ENCODE measurements at regions not wholly inside any gene's neighbourhood (a gene's known extent, or its start where the extent isn't known, plus 50 kb on each side); places are given as distances from the start of the nearest gene placed in this dataset.

DNA sequence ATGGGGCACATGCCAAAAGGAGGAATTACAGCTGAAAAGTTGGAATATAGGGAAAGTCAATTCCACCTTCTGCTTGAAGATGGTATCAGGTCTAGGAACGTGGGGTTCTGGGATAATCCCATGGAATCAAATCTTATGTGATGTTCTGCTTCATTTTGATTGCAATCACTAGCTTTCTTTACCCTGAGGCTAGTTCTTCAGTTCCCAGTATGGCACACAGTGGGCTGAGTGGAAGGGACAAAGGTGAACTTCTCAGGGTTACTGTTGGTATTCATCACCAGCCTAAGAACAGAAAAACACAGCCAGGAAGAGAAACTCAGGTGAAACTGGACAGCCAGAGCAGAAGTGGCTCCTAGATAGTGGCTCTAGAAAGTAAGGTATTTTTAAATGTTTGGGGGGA is 117.8 kb downstream of the TNFSF18 start:
- TF ChIP-seq CTCF (IDR thresholded peaks at IDR 0.05; ENCODE audit: low read depth, low read length): no peak

DNA sequence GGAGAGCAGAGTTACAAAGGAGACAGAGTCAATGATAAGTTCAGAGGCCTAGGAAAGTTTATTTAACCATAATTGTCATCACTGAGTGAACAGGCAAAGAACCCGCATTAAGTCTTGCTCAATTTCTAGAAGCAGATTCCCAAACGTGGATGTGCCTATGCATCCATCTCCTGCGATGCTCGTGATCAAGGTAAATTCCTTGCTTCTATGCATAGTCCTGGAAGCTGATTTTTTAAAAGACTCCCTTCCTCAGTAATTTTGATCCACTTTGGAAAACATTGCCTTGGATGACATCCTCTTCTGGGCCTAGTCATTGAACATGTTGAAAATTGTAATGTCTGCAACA is 116.4 kb downstream of the TNFSF18 start:
- no peak overlapping the region for H3K4me3 ChIP-seq (ENCODE audit: low read depth, low read length)
- no peak for TF ChIP-seq CTCF (IDR thresholded peaks at IDR 0.05; ENCODE audit: low read depth, low read length)

More for the DNA sequence above, 117.8 kb downstream of the TNFSF18 start:
- H3K4me3 ChIP-seq (ENCODE audit: low read depth, low read length): no peak overlapping the region

GRCh38 chr1:172935062-172935592 is 115.6 kb downstream of the TNFSF18 start:
- no peak for TF ChIP-seq CTCF (IDR thresholded peaks at IDR 0.05; ENCODE audit: low read depth, low read length)
- no peak overlapping the region for H3K4me3 ChIP-seq (ENCODE audit: low read depth, low read length)

DNA sequence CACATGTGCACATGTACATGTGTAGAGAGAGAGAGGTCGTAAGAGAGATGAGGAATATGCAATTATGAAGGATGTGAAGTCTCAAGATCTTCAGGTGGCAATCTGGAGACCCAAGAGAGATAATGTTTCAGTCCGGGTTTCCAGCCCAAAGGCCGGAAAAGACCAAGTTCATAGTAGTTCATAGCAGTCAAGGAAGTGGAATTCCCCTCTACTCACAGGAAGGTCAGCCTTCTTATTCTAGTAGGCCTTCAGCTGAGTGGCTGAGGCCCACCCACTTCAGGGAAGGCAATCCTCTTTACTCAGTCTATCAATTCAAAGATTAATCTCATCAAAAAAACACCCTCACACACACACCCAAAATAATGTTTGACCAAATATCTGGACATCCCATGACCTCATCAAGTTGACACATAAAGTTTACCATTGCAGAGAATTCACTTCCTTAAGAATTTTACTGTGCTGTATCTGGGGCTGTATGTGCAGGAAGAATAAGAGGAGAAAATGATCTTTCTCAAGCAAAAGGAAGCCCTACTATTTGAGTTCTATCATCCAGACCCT is 114.6 kb downstream of the TNFSF18 start:
- no peak for TF ChIP-seq CTCF (IDR thresholded peaks at IDR 0.05; ENCODE audit: low read depth, low read length)
- no peak overlapping the region for H3K4me3 ChIP-seq (ENCODE audit: low read depth, low read length)

GRCh38 chr1:172938681-172939080 is 112.1 kb downstream of the TNFSF18 start:
- no peak for TF ChIP-seq CTCF (IDR thresholded peaks at IDR 0.05; ENCODE audit: low read depth, low read length)
- no peak overlapping the region for H3K4me3 ChIP-seq (ENCODE audit: low read depth, low read length)

- H3K4me3 ChIP-seq (ENCODE audit: low read depth, low read length): no peak overlapping the region
- no peak for TF ChIP-seq CTCF (IDR thresholded peaks at IDR 0.05; ENCODE audit: low read depth, low read length)
Observed at GRCh38 chr1:172939475-172939874, 111.3 kb downstream of the TNFSF18 start.

DNA sequence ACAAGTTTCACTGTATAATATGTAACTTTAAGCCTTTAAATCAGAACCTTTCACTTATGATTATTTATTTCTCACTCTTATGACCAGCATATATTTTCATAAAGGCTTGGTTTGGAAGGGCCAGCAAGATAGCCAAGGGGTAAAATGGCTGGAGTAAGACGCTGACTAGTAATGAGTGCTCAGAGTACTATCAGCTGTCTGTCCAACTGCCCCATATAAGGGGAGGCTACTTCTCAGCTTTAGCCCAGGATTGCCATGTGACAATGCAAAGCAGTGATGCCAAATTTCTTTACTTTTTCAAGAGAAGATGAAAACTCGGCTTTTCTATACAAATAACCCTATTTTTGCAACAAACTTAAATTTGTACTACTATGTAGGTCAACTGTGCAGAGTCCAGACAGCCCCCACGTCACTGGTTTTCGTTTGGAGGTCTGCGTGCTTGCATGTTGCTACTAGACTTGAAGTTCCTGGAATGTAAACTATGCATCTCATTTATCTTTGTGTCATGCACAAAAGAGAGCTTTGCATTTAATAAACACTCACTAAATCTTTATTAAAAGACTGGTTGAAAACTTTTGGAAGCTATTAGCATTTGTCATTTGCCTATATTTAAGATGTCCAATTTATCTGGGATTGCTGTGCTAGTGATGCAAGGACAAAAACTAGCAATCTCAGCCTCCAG is 110.4 kb downstream of the TNFSF18 start:
- no peak for TF ChIP-seq CTCF (IDR thresholded peaks at IDR 0.05; ENCODE audit: low read depth, low read length)
- H3K4me3 ChIP-seq (ENCODE audit: low read depth, low read length): no peak overlapping the region
